ENCODE measurements at regions not wholly inside any gene's neighbourhood (a gene's known extent, or its start where the extent isn't known, plus 50 kb on each side); places are given as distances from the start of the nearest gene placed in this dataset.

- no peak for DNase-seq (ENCODE audit: low spot score)
Observed at GRCh38 chr16:54363766-54364165, 77.2 kb upstream of the IRX3 start.

- no peak for DNase-seq (ENCODE audit: low spot score)
Observed at GRCh38 chr16:54362591-54363206, 76.1 kb upstream of the IRX3 start.

- DNase-seq (ENCODE audit: low spot score), result no peak
Observed at GRCh38 chr16:54361246-54361645, 74.7 kb upstream of the IRX3 start.

- DNase-seq (ENCODE audit: low spot score), result no peak
Observed at GRCh38 chr16:54360681-54361080, 74.1 kb upstream of the IRX3 start.

- DNase-seq (ENCODE audit: low spot score), result no peak
Observed at GRCh38 chr16:54359555-54359954, 73.0 kb upstream of the IRX3 start.

GRCh38 chr16:54359081-54359480, 72.5 kb upstream of the IRX3 start:
- DNase-seq (ENCODE audit: low spot score), result no peak

GRCh38 chr16:54356391-54356790, 69.8 kb upstream of the IRX3 start:
- DNase-seq (ENCODE audit: low spot score), result no peak

GRCh38 chr16:54355251-54355650, 68.7 kb upstream of the IRX3 start:
- no peak for DNase-seq (ENCODE audit: low spot score)

- DNase-seq (ENCODE audit: low spot score), result no peak
Observed at GRCh38 chr16:54353097-54353496, 66.5 kb upstream of the IRX3 start.

- DNase-seq (ENCODE audit: low spot score), result no peak
Observed at GRCh38 chr16:54351171-54351570, 64.6 kb upstream of the IRX3 start.

GRCh38 chr16:54347961-54348360, 61.4 kb upstream of the IRX3 start:
- DNase-seq (ENCODE audit: low spot score), result no peak

- DNase-seq (ENCODE audit: low spot score), result no peak
Observed at GRCh38 chr16:54346041-54346440, 59.5 kb upstream of the IRX3 start.

- no peak for DNase-seq (ENCODE audit: low spot score)
Observed at GRCh38 chr16:54344646-54345630, 58.4 kb upstream of the IRX3 start.

GRCh38 chr16:54342966-54343365, 56.4 kb upstream of the IRX3 start:
- no peak for DNase-seq (ENCODE audit: low spot score)

- DNase-seq (ENCODE audit: low spot score), result no peak
Observed at GRCh38 chr16:54341892-54342776, 55.5 kb upstream of the IRX3 start.

GRCh38 chr16:54340531-54340930, 53.9 kb upstream of the IRX3 start:
- no peak for DNase-seq (ENCODE audit: low spot score)

GRCh38 chr16:54336631-54337204, 50.1 kb upstream of the IRX3 start:
- no peak for DNase-seq (ENCODE audit: low spot score)
